HG02970 (cell line): ENCODE measurements at regions not wholly inside any gene's neighbourhood (a gene's known extent, or its start where the extent isn't known, plus 50 kb on each side); places are given as distances from the start of the nearest gene placed in this dataset.
"Not testable (repeated sequence)": the region's sequence is repeated elsewhere in the genome, so short reads cannot be mapped to it uniquely, and the experiment has no call there.

Source experiments
- ATAC-seq: cut with Tn5 transposase; IDR thresholded peaks from one replicate; pipeline ENCODE4 v1.9.1; 2021; ENCODE audit warnings: mild to moderate bottlenecking, moderate library complexity, moderate number of reproducible peaks; ENCODE audit not compliant: unreplicated experiment, low FRiP score

GRCh38 chr6:27553123-27553904 is 80.4 kb upstream of the ZNF184 start:
- ATAC-seq: no peak

- ATAC-seq: no peak
Observed at GRCh38 chr6:27551607-27552006, 78.7 kb upstream of the ZNF184 start.

GRCh38 chr6:27550692-27551091 is 77.8 kb upstream of the ZNF184 start:
- no peak for ATAC-seq

- ATAC-seq: not testable (repeated sequence)
Observed at GRCh38 chr6:27549241-27549598, 76.3 kb upstream of the ZNF184 start.

- no peak for ATAC-seq
Observed at GRCh38 chr6:27547157-27548075, 74.5 kb upstream of the ZNF184 start.

- no peak for ATAC-seq
Observed at GRCh38 chr6:27546522-27546921, 73.6 kb upstream of the ZNF184 start.

GRCh38 chr6:27545271-27546046 is 72.6 kb upstream of the ZNF184 start:
- ATAC-seq: no peak

GRCh38 chr6:27544612-27545260 is 71.8 kb upstream of the ZNF184 start:
- no peak for ATAC-seq

- not testable (repeated sequence) for ATAC-seq
Observed at GRCh38 chr6:27544135-27544534, 71.2 kb upstream of the ZNF184 start.

GRCh38 chr6:27542485-27542884 is 69.6 kb upstream of the ZNF184 start:
- ATAC-seq: no peak

GRCh38 chr6:27541933-27542297 is 69.0 kb upstream of the ZNF184 start:
- no peak for ATAC-seq

- no peak for ATAC-seq
Observed at GRCh38 chr6:27541212-27541932, 68.5 kb upstream of the ZNF184 start.

- ATAC-seq: no peak
Observed at GRCh38 chr6:27539551-27539950, 66.6 kb upstream of the ZNF184 start.

GRCh38 chr6:27532820-27533538 is 60.1 kb upstream of the ZNF184 start:
- no peak for ATAC-seq

GRCh38 chr6:27531772-27532459 is 59.0 kb upstream of the ZNF184 start:
- ATAC-seq: no peak

- ATAC-seq: not testable (repeated sequence)
Observed at GRCh38 chr6:27529796-27530195, 56.9 kb upstream of the ZNF184 start.

- ATAC-seq: no peak
Observed at GRCh38 chr6:27528714-27529113, 55.8 kb upstream of the ZNF184 start.
